T-cell (primary cell): ENCODE measurements at regions not wholly inside any gene's neighbourhood (a gene's known extent, or its start where the extent isn't known, plus 50 kb on each side); places are given as distances from the start of the nearest gene placed in this dataset.

Experiments
- ATAC-seq, 4 experiments: fragments of 200-7000 bp in 3 of 4; fragments of 150-1000 bp in 1 of 4; cut with Tn5 transposase; replicated peaks in 1 of 4; 1 replicate in 3 of 4; 2 replicates in 1 of 4; pipeline ENCODE4 v1.10.0; 2021; ENCODE audit warnings: moderate library complexity in 3 of 4, mild to moderate bottlenecking in 2 of 4, moderate number of reproducible peaks in 1 of 4
- CTCF ChIA-PET, 2 donors: fragments of 300-600 bp; sonication (Branson Sonifier 250); formaldehyde crosslinking; loops; one replicate each; lab custom pipeline; 2022; ENCODE audit warnings: antibody characterized with exemption in 2 of 2; lab: Charles Lee
- POLR2A ChIA-PET, 2 donors: fragments of 300-600 bp; sonication (Branson Sonifier 250); formaldehyde crosslinking; loops; one replicate each; lab custom pipeline; 2022; ENCODE audit warnings: antibody characterized with exemption in 2 of 2; lab: Charles Lee
- DNase-seq, 35 experiments: peaks; one replicate each; pipeline versions ENCODE4 v3.0.0 to v3.0.0-alpha.2; 2013 to 2023
- H3K27ac ChIP-seq: one replicate; pipeline ENCODE4 v1.5.1; 2013; ENCODE audit warnings: low read length
- H3K27me3 ChIP-seq, 2 experiments: replicated peaks in 1 of 2; 1 replicate in 1 of 2; 2 replicates in 1 of 2; pipeline versions ENCODE4 v1.6.1 to v1.7.0; 2013; ENCODE audit warnings: low read length in 1 of 2, mixed read lengths in 1 of 2; ENCODE audit not compliant: control insufficient read depth in 2 of 2, insufficient read depth in 2 of 2; ENCODE audit errors: extremely low read depth in 1 of 2
- H3K36me3 ChIP-seq, 2 donors: 1 replicate in 1 of 2; 2 replicates in 1 of 2; pipeline versions ENCODE4 v1.6.1 to v1.7.0; 2013; ENCODE audit warnings: low read length in 1 of 2; ENCODE audit not compliant: control insufficient read depth in 2 of 2, insufficient read depth in 1 of 2; ENCODE audit errors: extremely low read depth in 1 of 2
- H3K4me1 ChIP-seq, 2 experiments: 1 replicate in 1 of 2; 2 replicates in 1 of 2; pipeline versions ENCODE4 v1.6.1 to v1.7.0; 2013; ENCODE audit warnings: low read length in 2 of 2, mixed read lengths in 1 of 2; ENCODE audit not compliant: insufficient read depth in 2 of 2, control insufficient read depth in 1 of 2; ENCODE audit errors: extremely low read depth in 1 of 2
- H3K4me3 ChIP-seq, 2 donors: 1 replicate in 1 of 2; 2 replicates in 1 of 2; pipeline versions ENCODE4 v1.5.1 to v1.7.0; 2013; ENCODE audit warnings: mild to moderate bottlenecking in 2 of 2, low read length in 1 of 2, moderate library complexity in 1 of 2; ENCODE audit not compliant: control insufficient read depth in 1 of 2; ENCODE audit errors: extremely low read depth in 1 of 2
- H3K9me3 ChIP-seq: 2 replicates; pipeline ENCODE4 v1.7.0; 2013
- H3K27ac Mint-ChIP-seq, 2 donors: one replicate each; pipeline ENCODE4 v1.8.0; 2020 to 2021; ENCODE audit warnings: mild to moderate bottlenecking in 2 of 2, mixed read lengths in 2 of 2
- H3K27me3 Mint-ChIP-seq, 2 donors: one replicate each; pipeline ENCODE4 v1.8.0; 2021 to 2022; ENCODE audit warnings: mixed read lengths in 2 of 2
- H3K36me3 Mint-ChIP-seq: one replicate; pipeline ENCODE4 v1.8.0; 2021; ENCODE audit warnings: mixed read lengths
- H3K4me1 Mint-ChIP-seq, 3 donors: one replicate each; pipeline ENCODE4 v1.8.0; 2020 to 2022; ENCODE audit warnings: mixed read lengths in 3 of 3, mild to moderate bottlenecking in 1 of 3
- H3K4me3 Mint-ChIP-seq, 3 donors: one replicate each; pipeline ENCODE4 v1.8.0; 2020 to 2022; ENCODE audit warnings: mild to moderate bottlenecking in 3 of 3, mixed read lengths in 3 of 3, moderate library complexity in 3 of 3
- H3K9me3 Mint-ChIP-seq, 3 donors: one replicate each; pipeline ENCODE4 v1.8.0; 2020 to 2022; ENCODE audit warnings: mixed read lengths in 3 of 3
- WGBS: methylation state at CpG from one replicate; pipeline ENCODE4 v1.1.5; 2013; ENCODE audit warnings: missing lambda C conversion rate; ENCODE audit not compliant: insufficient coverage; 5-methylcytosine and 5-hydroxymethylcytosine counted together

DNA sequence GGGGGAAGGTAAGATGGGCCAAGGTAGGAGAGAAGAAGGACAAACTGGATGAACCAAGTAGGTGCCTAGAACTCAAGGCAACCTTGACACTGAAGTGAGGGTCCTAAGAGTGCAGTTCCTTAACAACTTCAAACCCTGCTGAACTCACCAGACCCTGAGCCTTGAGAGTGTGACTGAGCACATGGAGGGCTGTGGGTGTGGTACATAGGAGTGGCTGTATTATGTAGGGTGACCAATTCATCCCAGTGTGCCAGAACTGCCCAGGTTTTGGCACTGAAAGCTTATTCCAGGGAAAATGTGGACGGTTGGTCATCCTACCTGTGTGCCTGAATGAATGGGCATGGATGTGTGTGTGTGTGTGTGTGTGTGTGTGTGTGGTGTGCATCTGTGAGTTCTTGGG, 281.8 kb downstream of the DHX35 start:
- 67% methylated on average over 1 of the region's 1 CpG for WGBS
- H3K27ac ChIP-seq, result no peak overlapping the region
- ATAC-seq (no peak), DNase-seq (no peak)
- Mint-ChIP-seq H3K27ac (no peak overlapping the region), H3K4me3 (no peak overlapping the region), H3K4me1 (peaks cover 13 to 20% (median 13%) of the 10 kb centered on the region in 3 donors), H3K36me3 (no peaks in the 10 kb centered on the region), H3K9me3 (peaks cover 0 to 10% (median 4%) of the 10 kb centered on the region in 3 donors), H3K27me3 (peaks cover 0 to 7% of the 10 kb centered on the region in 2 donors)
- H3K9me3 ChIP-seq, result no peaks in the 10 kb centered on the region
- peaks cover 6 to 10% of the 10 kb centered on the region in 2 experiments for H3K4me1 ChIP-seq
- H3K36me3 ChIP-seq, result no peaks in the 10 kb centered on the region
- ChIA-PET POLR2A (no interaction called here), CTCF (no interaction called here)
- H3K4me3 ChIP-seq, result no peak overlapping the region
- H3K27me3 ChIP-seq, result peaks cover 0 to 4% of the 10 kb centered on the region in 2 experiments

DNA sequence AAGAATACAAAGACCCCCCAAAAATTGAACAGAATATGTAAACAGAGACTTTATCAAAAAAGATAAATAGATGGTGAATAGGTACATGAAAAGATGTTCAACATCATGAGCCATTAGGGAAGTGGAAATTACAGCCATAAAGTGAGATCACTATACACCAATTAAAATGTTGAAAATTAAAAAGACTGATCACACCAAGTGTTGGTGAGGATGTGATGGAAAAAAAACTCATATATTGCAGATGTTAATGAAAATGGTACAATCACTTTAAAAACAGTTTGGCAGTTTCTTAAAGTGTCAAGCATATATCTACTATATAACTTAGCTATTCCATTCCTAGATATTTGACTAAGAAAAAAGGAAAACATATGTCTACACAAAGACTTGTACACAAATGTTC, 280.5 kb downstream of the DHX35 start:
- Mint-ChIP-seq H3K4me1 (peaks cover 13 to 20% (median 13%) of the 10 kb centered on the region in 3 donors), H3K4me3 (no peak overlapping the region), H3K36me3 (no peaks in the 10 kb centered on the region), H3K27me3 (peaks cover 0 to 9% of the 10 kb centered on the region in 2 donors), H3K9me3 (peaks cover 0 to 10% (median 4%) of the 10 kb centered on the region in 3 donors), H3K27ac (no peak overlapping the region)
- Histone ChIP-seq H3K9me3 (no peaks in the 10 kb centered on the region), H3K4me1 (peaks cover 6 to 10% of the 10 kb centered on the region in 2 experiments), H3K27ac (no peak overlapping the region), H3K4me3 (no peak overlapping the region), H3K36me3 (no peaks in the 10 kb centered on the region), H3K27me3 (peaks cover 0 to 4% of the 10 kb centered on the region in 2 experiments)
- DNase-seq (no peak), ATAC-seq (no peak)
- ChIA-PET CTCF (no interaction called here), POLR2A (no interaction called here)

DNA sequence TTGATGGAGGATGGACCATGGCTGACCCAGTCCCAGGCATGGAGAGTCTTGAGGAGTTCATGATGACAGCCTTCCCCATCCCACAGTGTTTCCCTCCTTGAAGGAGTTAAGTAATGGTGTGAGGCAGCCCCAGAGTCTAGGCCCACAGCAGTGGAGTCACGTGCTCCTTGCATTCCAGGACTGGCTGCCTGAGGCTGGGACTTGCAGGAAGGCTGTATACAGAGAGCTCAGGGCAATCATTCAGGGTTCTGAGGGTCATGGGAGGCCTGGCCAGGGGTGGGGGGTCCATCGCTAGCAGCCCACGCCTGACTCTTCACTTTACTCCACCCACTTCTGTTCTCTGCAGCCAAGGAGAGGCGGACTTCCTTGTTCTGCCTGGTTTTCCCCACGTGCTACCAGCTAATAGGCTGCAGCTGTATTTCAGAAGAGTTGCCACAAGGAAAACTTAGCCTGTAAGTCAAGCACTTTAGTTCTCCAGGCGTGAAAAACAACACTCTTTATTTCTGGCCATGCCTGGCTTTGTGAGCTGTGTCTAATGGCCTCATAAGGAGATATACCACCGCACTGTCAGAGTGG, 272.5 kb downstream of the DHX35 start:
- Histone ChIP-seq H3K27me3 (peaks cover 0 to 4% of the 10 kb centered on the region in 2 experiments), H3K4me1 (no peaks in the 10 kb centered on the region), H3K36me3 (no peaks in the 10 kb centered on the region), H3K27ac (no peak overlapping the region), H3K9me3 (no peaks in the 10 kb centered on the region), H3K4me3 (no peak overlapping the region)
- peaks cover 0 to 7% of the 10 kb centered on the region in 2 donors for H3K27me3 Mint-ChIP-seq
- no peaks in the 10 kb centered on the region for H3K4me1 Mint-ChIP-seq
- ATAC-seq (no peak), DNase-seq (no peak)
- ChIA-PET POLR2A (no interaction called here), CTCF (no interaction called here)
- H3K27ac Mint-ChIP-seq, result no peak overlapping the region
- H3K4me3 Mint-ChIP-seq, result no peak overlapping the region
- no peaks in the 10 kb centered on the region for H3K36me3 Mint-ChIP-seq
- no peaks in the 10 kb centered on the region for H3K9me3 Mint-ChIP-seq
- WGBS, result 71% methylated on average over 6 of the region's 7 CpGs

DNA sequence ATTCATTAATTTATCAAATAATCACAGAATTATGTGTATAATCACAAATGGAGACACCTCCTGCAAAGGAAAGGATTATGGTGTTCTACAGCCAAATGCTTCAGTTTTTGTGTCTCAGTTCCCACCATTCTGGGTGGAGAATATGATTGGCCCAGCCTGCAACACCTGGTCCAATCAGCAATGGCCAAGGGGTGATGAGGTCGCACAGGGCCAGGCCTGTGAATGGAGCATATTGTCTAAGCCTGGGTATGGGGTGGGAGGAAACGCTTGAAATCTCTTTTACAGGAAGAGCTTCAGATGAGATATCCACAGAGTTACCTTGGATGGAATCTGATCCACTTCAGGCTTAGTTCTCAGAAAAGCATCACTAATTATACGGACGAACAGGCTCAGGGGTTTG, 271.6 kb downstream of the DHX35 start:
- Histone ChIP-seq H3K4me1 (no peaks in the 10 kb centered on the region), H3K36me3 (no peaks in the 10 kb centered on the region), H3K27ac (no peak overlapping the region), H3K4me3 (no peak overlapping the region), H3K27me3 (peaks cover 0 to 4% of the 10 kb centered on the region in 2 experiments), H3K9me3 (no peaks in the 10 kb centered on the region)
- Mint-ChIP-seq H3K27ac (no peak overlapping the region), H3K4me3 (no peak overlapping the region), H3K9me3 (no peaks in the 10 kb centered on the region), H3K27me3 (peaks cover 5 to 6% of the 10 kb centered on the region in 2 donors), H3K36me3 (no peaks in the 10 kb centered on the region), H3K4me1 (no peaks in the 10 kb centered on the region)
- 88% methylated on average over 2 of the region's 4 CpGs for WGBS
- ATAC-seq (no peak), DNase-seq (no peak)
- ChIA-PET POLR2A (no interaction called here), CTCF (no interaction called here)

DNA sequence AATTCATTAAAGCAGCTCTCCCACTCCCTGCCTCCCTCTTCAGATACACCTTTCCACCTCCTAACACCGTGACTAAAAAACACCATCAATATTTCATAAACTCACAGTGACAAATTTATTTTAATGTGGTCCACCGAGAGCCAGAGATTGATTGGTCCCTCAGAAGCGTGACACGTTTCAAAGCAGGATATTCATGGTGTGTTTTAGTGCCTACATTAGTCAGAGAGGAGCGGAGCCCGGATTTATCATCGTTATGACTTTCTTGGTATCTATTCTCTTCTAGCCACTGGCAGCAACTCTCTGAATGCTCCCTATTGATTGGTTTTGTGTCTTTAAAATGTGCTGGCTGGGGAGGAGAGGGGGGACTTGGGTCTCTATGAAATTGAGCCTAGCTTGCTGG, 265.3 kb downstream of the DHX35 start:
- no peak overlapping the region for H3K4me3 ChIP-seq
- H3K27ac ChIP-seq, result no peak overlapping the region
- ATAC-seq (no peak), DNase-seq (no peak)
- H3K4me3 Mint-ChIP-seq, result no peak overlapping the region
- POLR2A ChIA-PET, result no interaction called here
- no peaks in the 10 kb centered on the region for H3K4me1 ChIP-seq
- H3K27me3 ChIP-seq, result peaks cover 0 to 2% of the 10 kb centered on the region in 2 experiments
- 83% methylated on average over 6 of the region's 7 CpGs for WGBS
- H3K27ac Mint-ChIP-seq, result no peak overlapping the region
- H3K4me1 Mint-ChIP-seq, result no peaks in the 10 kb centered on the region
- H3K9me3 ChIP-seq, result no peaks in the 10 kb centered on the region
- H3K9me3 Mint-ChIP-seq, result no peaks in the 10 kb centered on the region
- H3K36me3 Mint-ChIP-seq, result no peaks in the 10 kb centered on the region
- CTCF ChIA-PET, result no interaction called here
- H3K36me3 ChIP-seq, result no peaks in the 10 kb centered on the region
- peaks cover 7 to 8% of the 10 kb centered on the region in 2 donors for H3K27me3 Mint-ChIP-seq

DNA sequence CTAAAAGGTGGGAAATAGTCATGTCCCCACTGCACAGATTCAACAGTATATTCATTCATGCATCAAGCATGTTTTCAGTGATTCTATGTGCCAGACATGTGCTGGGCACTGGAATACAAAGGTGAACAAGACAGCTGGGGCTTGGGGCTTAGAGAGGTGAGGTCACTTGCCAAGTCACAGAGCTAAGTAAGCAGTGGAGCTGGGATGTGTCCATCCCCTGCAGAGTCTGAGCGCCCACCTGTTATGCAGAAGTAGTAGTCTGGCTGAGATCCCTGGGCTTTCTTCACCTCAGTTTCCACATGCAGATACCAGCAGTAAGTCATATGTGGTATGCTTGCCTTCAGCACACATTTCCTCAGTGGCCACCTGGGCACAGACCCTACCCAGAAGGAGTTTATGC, 263.8 kb downstream of the DHX35 start:
- no peaks in the 10 kb centered on the region for H3K4me1 Mint-ChIP-seq
- no peaks in the 10 kb centered on the region for H3K9me3 ChIP-seq
- no peaks in the 10 kb centered on the region for H3K4me1 ChIP-seq
- ATAC-seq, result no peak
- H3K27ac Mint-ChIP-seq, result no peak overlapping the region
- ChIA-PET POLR2A (no interaction called here), CTCF (no interaction called here)
- no peaks in the 10 kb centered on the region for H3K36me3 ChIP-seq
- H3K27me3 Mint-ChIP-seq, result peaks cover 7 to 14% of the 10 kb centered on the region in 2 donors
- DNase-seq, result no peak
- no peaks in the 10 kb centered on the region for H3K9me3 Mint-ChIP-seq
- peaks cover 0 to 2% of the 10 kb centered on the region in 2 experiments for H3K27me3 ChIP-seq
- no peak overlapping the region for H3K4me3 Mint-ChIP-seq
- no peak overlapping the region for H3K4me3 ChIP-seq
- H3K27ac ChIP-seq, result no peak overlapping the region
- no peaks in the 10 kb centered on the region for H3K36me3 Mint-ChIP-seq
- no CpG with 5 or more reads among the region's 1 CpG for WGBS

DNA sequence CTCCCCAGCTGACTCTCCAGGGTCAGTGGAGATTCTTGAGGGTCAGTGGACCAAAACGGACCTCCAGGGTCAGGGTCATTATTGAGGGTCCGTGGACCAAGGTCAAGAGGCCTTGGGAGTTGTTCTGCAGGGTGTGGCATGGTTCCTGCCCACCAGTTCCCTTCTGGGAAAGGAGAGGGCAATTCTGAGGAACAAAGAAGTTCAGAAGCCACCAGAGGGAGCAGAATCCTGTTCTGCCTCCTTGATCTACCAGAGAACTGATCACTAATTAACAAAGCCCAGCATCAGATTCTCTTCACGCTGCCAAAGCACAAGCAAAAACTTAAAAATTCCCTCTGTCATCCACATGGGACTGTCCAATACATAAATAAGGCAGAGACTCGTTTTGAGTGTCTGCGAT, 263.4 kb downstream of the DHX35 start:
- H3K27me3 ChIP-seq, result peaks cover 0 to 1% of the 10 kb centered on the region in 2 experiments
- peaks cover 7 to 14% of the 10 kb centered on the region in 2 donors for H3K27me3 Mint-ChIP-seq
- H3K27ac Mint-ChIP-seq, result no peak overlapping the region
- no peak overlapping the region for H3K4me3 ChIP-seq
- H3K27ac ChIP-seq, result no peak overlapping the region
- CTCF ChIA-PET, result no interaction called here
- no peaks in the 10 kb centered on the region for H3K36me3 ChIP-seq
- ATAC-seq (no peak), DNase-seq (no peak)
- H3K4me3 Mint-ChIP-seq, result no peak overlapping the region
- H3K9me3 Mint-ChIP-seq, result no peaks in the 10 kb centered on the region
- H3K36me3 Mint-ChIP-seq, result no peaks in the 10 kb centered on the region
- H3K4me1 Mint-ChIP-seq, result no peaks in the 10 kb centered on the region
- POLR2A ChIA-PET, result no interaction called here
- no peaks in the 10 kb centered on the region for H3K9me3 ChIP-seq
- no peaks in the 10 kb centered on the region for H3K4me1 ChIP-seq
- 54% methylated on average over 5 of the region's 5 CpGs for WGBS
